Nephron progenitor cell (in vitro differentiated cells): ENCODE measurements at regions not wholly inside any gene's neighbourhood (a gene's known extent, or its start where the extent isn't known, plus 50 kb on each side); places are given as distances from the start of the nearest gene placed in this dataset.

Experiments
- DNase-seq: peaks from one replicate; pipeline ENCODE4 v3.0.0; 2021
- H3K27ac Mint-ChIP-seq: 2 replicates; pipeline ENCODE4 v1.8.0; 2021; ENCODE audit warnings: mild to moderate bottlenecking, moderate library complexity, mixed read lengths
- H3K27me3 Mint-ChIP-seq: 2 replicates; pipeline ENCODE4 v1.8.0; 2021; ENCODE audit warnings: mild to moderate bottlenecking, low read depth, mixed read lengths; ENCODE audit not compliant: poor library complexity
- H3K36me3 Mint-ChIP-seq: 2 replicates; pipeline ENCODE4 v1.8.0; 2021; ENCODE audit warnings: low read depth, mixed read lengths
- H3K4me1 Mint-ChIP-seq: 2 replicates; pipeline ENCODE4 v1.8.0; 2021; ENCODE audit warnings: mixed read lengths
- H3K4me3 Mint-ChIP-seq: 2 replicates; pipeline ENCODE4 v1.8.0; 2021; ENCODE audit warnings: mild to moderate bottlenecking, moderate library complexity, mixed read lengths
- H3K9me3 Mint-ChIP-seq: 2 replicates; pipeline ENCODE4 v1.8.0; 2021; ENCODE audit warnings: mild to moderate bottlenecking, moderate library complexity, mixed read lengths
- CTCF ChIP-seq: fragments of 200-600 bp; sonication (generic); IDR thresholded peaks from 2 replicates; pipeline ENCODE4 v1.5.0; 2021; ENCODE audit warnings: antibody characterized with exemption

DNA sequence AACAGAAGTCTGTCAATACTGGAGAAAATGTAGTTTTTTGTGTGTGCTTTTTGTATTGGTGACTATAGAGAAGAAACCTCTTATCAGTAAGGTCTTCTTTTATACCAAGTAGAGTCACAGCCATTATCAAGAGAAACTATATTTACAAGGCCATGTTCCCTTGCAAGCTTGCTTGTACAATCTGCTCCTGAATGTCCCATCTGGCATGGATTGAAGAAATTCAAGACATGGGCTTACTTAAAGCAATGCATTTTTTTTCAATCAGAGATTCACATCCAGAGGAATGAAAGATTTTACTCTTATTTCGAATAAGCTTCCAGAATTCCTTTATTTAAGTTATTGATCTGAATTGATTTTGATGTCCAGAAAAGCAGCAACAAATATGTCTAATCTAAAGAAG, 537.3 kb upstream of the RPS6KA3 start:
- Mint-ChIP-seq H3K4me1 (no peaks in the 10 kb centered on the region), H3K27ac (no peak overlapping the region), H3K9me3 (peaks cover 27% of the 10 kb centered on the region), H3K4me3 (no peak overlapping the region), H3K36me3 (no peaks in the 10 kb centered on the region), H3K27me3 (peaks cover 3% of the 10 kb centered on the region)
- TF ChIP-seq CTCF, result no peak
- DNase-seq, result no peak

DNA sequence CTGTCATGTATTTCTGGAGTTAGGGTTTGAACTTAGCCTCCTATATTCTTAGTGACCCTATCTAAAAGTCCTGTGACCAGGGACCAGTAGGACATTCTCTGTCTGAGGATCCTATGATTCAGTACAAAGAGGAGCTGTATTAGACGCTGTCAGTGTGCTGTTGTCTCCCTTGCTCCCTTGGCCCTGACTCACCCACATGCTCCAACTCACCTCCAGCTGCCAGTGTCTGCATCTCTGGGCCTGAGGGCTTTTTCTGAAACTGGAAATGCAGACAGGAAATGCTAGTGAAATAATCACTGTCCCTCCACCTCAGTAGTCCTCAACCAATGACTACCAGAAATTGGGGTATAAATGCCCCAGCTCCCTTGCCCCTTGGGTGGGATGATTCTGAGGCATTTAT, 535.3 kb upstream of the RPS6KA3 start:
- DNase-seq, result no peak
- H3K36me3 Mint-ChIP-seq, result no peaks in the 10 kb centered on the region
- no peak overlapping the region for H3K4me3 Mint-ChIP-seq
- no peak for TF ChIP-seq CTCF
- no peak overlapping the region for H3K27ac Mint-ChIP-seq
- H3K4me1 Mint-ChIP-seq, result no peaks in the 10 kb centered on the region
- peaks cover 3% of the 10 kb centered on the region for H3K27me3 Mint-ChIP-seq
- H3K9me3 Mint-ChIP-seq, result peaks cover 27% of the 10 kb centered on the region

DNA sequence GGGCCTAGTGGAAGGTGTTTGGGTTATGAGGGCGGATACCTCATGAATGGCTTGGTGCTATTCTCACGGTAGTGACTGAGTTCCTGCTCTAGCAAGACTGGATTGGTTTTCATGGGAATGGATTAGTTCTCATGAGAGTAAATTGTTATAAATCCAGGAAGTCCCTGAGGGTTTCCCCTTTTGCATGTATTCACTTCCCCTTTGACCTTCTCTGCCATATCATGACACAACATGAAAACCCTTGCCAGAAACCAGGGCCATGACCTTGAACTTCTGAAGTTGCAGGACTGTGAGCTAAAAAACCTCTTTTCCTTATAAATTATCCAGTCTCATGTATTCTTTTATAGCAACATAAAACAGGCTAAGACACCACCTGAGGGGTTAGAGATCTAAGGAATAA, 529.7 kb upstream of the RPS6KA3 start:
- Mint-ChIP-seq H3K9me3 (peaks cover 25% of the 10 kb centered on the region), H3K4me1 (no peaks in the 10 kb centered on the region), H3K4me3 (no peak overlapping the region), H3K36me3 (no peaks in the 10 kb centered on the region), H3K27me3 (peaks cover 3% of the 10 kb centered on the region), H3K27ac (no peak overlapping the region)
- DNase-seq, result no peak
- no peak for TF ChIP-seq CTCF

- H3K27me3 Mint-ChIP-seq, result no peaks in the 10 kb centered on the region
- no peak for TF ChIP-seq CTCF
- no peak for DNase-seq
- H3K27ac Mint-ChIP-seq, result no peak overlapping the region
- H3K9me3 Mint-ChIP-seq, result no peaks in the 10 kb centered on the region
- H3K4me1 Mint-ChIP-seq, result no peaks in the 10 kb centered on the region
- no peaks in the 10 kb centered on the region for H3K36me3 Mint-ChIP-seq
- H3K4me3 Mint-ChIP-seq, result no peak overlapping the region
These were observed 522.4 kb upstream of the RPS6KA3 start for GRCh38 chrX:20789103-20789502.

DNA sequence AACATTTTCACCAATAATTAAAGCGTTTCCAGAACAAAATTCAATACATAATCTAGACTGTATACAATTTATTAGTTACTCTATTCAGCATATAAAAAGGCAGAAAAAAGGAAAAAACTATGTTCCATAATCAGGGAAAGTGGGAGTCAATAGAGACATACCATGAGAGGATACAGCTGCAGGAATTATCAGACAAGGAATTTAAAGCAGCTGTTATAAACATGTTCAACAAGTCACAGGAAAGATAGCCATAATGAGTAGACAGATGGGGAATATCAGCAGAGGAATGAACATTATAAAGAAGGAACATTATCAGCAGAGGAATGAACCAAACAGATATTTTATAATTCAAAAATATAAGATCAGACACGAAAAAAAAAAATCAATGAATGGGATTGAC, 500.6 kb upstream of the RPS6KA3 start:
- H3K4me1 Mint-ChIP-seq, result no peaks in the 10 kb centered on the region
- no peaks in the 10 kb centered on the region for H3K36me3 Mint-ChIP-seq
- H3K27ac Mint-ChIP-seq, result no peak overlapping the region
- no peak overlapping the region for H3K4me3 Mint-ChIP-seq
- no peak for TF ChIP-seq CTCF
- peaks cover 18% of the 10 kb centered on the region for H3K9me3 Mint-ChIP-seq
- peaks cover 3% of the 10 kb centered on the region for H3K27me3 Mint-ChIP-seq
- no peak for DNase-seq

GRCh38 chrX:20756585-20756984, 489.9 kb upstream of the RPS6KA3 start:
- Mint-ChIP-seq H3K4me1 (no peaks in the 10 kb centered on the region), H3K27ac (no peak overlapping the region), H3K4me3 (no peak overlapping the region), H3K27me3 (no peaks in the 10 kb centered on the region), H3K36me3 (no peaks in the 10 kb centered on the region), H3K9me3 (no peaks in the 10 kb centered on the region)
- TF ChIP-seq CTCF, result no peak
- no peak for DNase-seq
